ENCODE measurements at regions not wholly inside any gene's neighbourhood (a gene's known extent, or its start where the extent isn't known, plus 50 kb on each side); places are given as distances from the start of the nearest gene placed in this dataset.

- DNase-seq = no peak
- Histone ChIP-seq H3K9me3 (no peaks in the 10 kb centered on the region), H3K27me3 (replicated peaks in 1 of 7) (no peaks in the 10 kb centered on the region), H3K4me3 (no peak overlapping the region), H3K36me3 (no peaks in the 10 kb centered on the region), H3K27ac (no peak overlapping the region), H3K4me1 (no peaks in the 10 kb centered on the region)
- TF ChIP-seq POLR2A (IDR thresholded peaks at IDR 0.05) (no peak), POLR2AphosphoS5 (IDR thresholded peaks at IDR 0.05) (no peak), CTCF (IDR thresholded peaks at IDR 0.05 in 8 of 11, conservative IDR thresholded peaks at IDR 0.05 in 3 of 11) (no peak)
- intact Hi-C loops (cut with DNase I; ENCODE audit: low total_unique reads) = no loop called here
- 81 to 87% (median 83%) methylated on average over 7 of the region's 7 CpGs for WGBS, 5 donors
These were observed 288.8 kb downstream of the ADGB start for GRCh38 chr6:146887447-146888077.

- WGBS, 5 donors = 84 to 97% (median 92%) methylated on average over 4 of the region's 4 CpGs
These were observed 290.5 kb downstream of the ADGB start for GRCh38 chr6:146889303-146889702.

DNA sequence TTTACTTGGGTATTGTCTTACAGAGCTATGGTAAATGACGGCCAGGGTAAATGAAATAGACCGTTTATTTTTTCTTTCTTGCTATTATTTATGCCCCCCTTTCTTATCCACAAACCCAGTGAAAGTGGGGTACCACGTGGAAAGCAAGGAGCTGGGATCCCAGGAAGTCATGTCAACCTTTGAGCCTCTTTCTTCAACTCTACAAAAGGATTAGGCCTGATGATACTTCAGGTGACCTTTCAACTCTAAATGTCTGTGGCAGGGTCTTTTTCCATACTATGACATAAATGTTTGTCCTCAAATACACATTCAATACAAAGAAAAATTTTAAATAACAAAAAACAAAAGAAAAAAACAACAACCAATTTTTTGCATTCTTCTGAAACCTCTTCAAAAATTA is 291.4 kb downstream of the ADGB start:
- TF ChIP-seq POLR2AphosphoS5 (IDR thresholded peaks at IDR 0.05) (no peak), POLR2A (IDR thresholded peaks at IDR 0.05) (no peak)
- 84 to 92% (median 85%) methylated on average over 3 of the region's 3 CpGs for WGBS, 5 donors
- H3K36me3 ChIP-seq = no peaks in the 10 kb centered on the region
- H3K4me3 ChIP-seq = no peak overlapping the region
- no peak for DNase-seq
- no peaks in the 10 kb centered on the region for H3K27me3 ChIP-seq (replicated peaks in 1 of 7)
- no peaks in the 10 kb centered on the region for H3K4me1 ChIP-seq
- no peak overlapping the region for H3K27ac ChIP-seq
- intact Hi-C loops (cut with DNase I; ENCODE audit: low total_unique reads) = no loop called here
- H3K9me3 ChIP-seq = no peaks in the 10 kb centered on the region

More at GRCh38 chr6:146889303-146889702, 290.5 kb downstream of the ADGB start:
- no peak overlapping the region for H3K27ac ChIP-seq
- H3K4me1 ChIP-seq = no peaks in the 10 kb centered on the region
- no peaks in the 10 kb centered on the region for H3K9me3 ChIP-seq
- TF ChIP-seq POLR2AphosphoS5 (IDR thresholded peaks at IDR 0.05) = no peak
- TF ChIP-seq POLR2A (IDR thresholded peaks at IDR 0.05) = no peak
- no peak for TF ChIP-seq CTCF (IDR thresholded peaks at IDR 0.05 in 8 of 11, conservative IDR thresholded peaks at IDR 0.05 in 3 of 11)
- intact Hi-C loops (cut with DNase I; ENCODE audit: low total_unique reads) = no loop called here
- DNase-seq = no peak
- H3K36me3 ChIP-seq = no peaks in the 10 kb centered on the region
- H3K27me3 ChIP-seq (replicated peaks in 1 of 7) = no peaks in the 10 kb centered on the region
- H3K4me3 ChIP-seq = no peak overlapping the region

DNA sequence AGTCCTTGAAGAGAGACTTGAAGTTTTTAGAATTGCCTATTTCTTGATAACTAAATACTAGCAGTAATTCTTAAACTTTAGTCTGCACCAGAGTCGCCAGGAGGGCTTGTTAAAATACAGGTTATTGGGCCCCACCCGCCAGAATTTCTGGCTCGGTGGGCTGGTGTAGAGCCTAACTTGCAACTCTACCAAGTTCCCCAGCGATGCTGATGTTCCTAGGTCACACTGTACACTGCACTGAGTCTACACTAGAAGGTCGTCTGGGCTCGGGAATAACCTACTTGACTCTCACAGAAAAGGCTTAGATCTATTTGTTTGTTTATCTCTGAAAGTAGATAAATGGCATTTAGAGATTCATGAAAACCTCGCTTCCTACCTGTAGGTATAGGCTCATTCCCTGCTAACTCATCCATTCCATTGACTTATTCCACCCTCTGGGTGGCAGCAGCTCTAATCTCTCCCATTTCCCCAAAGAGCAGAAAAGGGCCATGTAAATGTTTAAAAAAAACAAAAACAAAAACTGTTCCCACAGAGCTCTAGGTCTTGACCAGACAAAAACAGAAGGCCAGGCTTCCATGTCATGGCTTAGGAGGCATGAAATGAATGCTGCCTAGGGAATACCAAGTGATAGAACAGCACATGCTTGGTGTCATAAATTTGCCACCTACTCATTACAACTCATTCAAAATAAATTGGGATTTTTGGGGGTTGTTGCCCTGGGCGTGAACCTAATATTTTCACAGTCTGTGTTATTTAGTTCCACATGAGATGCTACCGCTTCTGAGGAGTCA is 292.1 kb downstream of the ADGB start:
- Histone ChIP-seq H3K9me3 (no peaks in the 10 kb centered on the region), H3K27me3 (replicated peaks in 1 of 7) (no peaks in the 10 kb centered on the region), H3K4me3 (no peak overlapping the region), H3K27ac (no peak overlapping the region), H3K4me1 (no peaks in the 10 kb centered on the region), H3K36me3 (no peaks in the 10 kb centered on the region)
- DNase-seq = no peak
- intact Hi-C loops (cut with DNase I; ENCODE audit: low total_unique reads) = no loop called here
- TF ChIP-seq CTCF (IDR thresholded peaks at IDR 0.05 in 8 of 11, conservative IDR thresholded peaks at IDR 0.05 in 3 of 11) (no peak), POLR2A (IDR thresholded peaks at IDR 0.05) (no peak), POLR2AphosphoS5 (IDR thresholded peaks at IDR 0.05) (no peak)
- WGBS, 5 donors = 87 to 99% (median 93%) methylated on average over 9 of the region's 9 CpGs

Measured in spleen (tissue), 11 donors.